Right ventricle myocardium superior (tissue), 1 donor: ENCODE measurements at regions not wholly inside any gene's neighbourhood (a gene's known extent, or its start where the extent isn't known, plus 50 kb on each side); places are given as distances from the start of the nearest gene placed in this dataset.
A peak's percentile ranks its signal among the peaks of the same experiment; 100 is the strongest.

Experiments
- ATAC-seq: fragments of 200-7000 bp; cut with Tn5 transposase; one replicate; pipeline ENCODE4 v1.9.1; 2020; ENCODE audit warnings: mild to moderate bottlenecking; ENCODE audit not compliant: poor library complexity
- DNase-seq: peaks from one replicate; pipeline ENCODE4 v3.0.0-alpha.2; 2020
- intact Hi-C: fragments of 100-400 bp; cut with DNase I; formaldehyde crosslinking; loops from one replicate; pipeline ENCODE4 v1.11.2; 2022
- donor health status: DM: no; HTN: yes; CAD: no; lungs with severe emphysema.

DNA sequence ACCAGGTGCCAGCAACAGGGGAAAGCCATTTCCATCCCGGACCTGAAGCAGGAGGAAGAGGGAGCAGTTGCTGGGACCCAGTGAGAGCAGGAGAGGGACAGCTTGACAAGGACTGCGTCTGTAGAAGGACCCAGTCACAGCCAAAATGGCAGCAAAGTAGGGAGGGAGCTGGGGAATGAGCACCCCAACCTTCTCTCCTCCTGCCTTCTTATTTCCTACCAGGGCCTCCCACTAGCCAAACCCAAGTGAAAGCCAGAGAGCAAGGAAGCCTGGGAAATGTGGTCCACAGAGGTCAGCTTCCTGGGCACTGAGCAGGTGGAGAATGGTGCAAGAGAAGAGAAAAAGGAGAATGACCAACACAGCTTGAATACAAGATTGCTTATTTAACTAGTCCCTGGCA lies 108.5 kb upstream of the MYL2 start:
- ATAC-seq, result no peak
- DNase-seq, result no peak
- intact Hi-C loops, result no loop called here

DNA sequence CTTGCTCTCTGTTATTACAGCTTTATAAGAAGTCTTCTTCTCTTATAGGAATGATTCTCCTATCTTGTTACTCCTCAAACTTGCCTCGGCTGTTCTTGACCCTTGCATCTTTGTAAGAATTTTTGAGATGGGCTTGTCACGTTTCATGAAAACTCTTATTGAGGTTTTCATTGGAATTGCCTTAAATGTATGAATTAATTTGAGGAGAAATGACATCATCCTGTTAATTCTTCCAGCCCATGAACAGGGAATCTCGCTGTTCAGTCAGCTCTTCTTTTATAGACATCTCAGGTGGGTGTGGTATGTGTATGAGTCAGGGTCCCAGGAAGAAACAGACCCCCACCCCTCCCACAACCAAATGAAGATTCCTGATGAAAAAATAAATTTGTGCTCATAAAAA lies 107.1 kb upstream of the MYL2 start:
- intact Hi-C loops, result no loop called here
- ATAC-seq (no peak), DNase-seq (no peak)

DNA sequence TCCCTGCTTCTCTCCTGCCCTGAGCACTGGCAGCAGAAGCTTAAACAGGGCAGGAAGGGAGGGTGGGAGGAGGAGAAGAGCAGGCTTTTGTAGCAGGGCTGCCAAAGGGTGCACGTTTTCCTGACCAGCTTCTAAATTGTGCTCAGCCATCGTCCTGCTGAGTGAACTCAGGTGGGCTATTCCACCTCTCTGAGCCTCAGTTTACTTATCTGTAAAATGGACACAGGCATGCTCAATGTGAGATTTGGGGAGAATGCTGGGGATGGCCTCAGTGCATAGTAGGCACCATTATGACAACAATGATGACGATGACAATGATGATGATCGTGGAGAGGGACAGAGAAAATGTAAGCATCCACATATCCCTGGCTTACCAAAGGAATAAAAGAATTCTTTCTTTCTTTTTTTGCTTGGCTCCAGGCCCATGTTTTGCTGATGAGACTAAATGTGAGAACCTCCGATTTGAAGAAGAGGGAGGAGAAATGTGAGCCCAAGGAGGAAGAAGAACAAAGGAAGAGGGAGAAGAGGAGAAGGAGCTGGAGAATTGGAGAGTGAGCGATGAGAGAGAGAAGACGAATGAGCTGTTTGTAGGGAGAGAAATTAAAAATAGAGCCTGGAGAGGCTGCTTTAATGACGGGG lies 105.5 kb upstream of the MYL2 start:
- ATAC-seq (no peak), DNase-seq (no peak)
- intact Hi-C loops, result no loop called here

DNA sequence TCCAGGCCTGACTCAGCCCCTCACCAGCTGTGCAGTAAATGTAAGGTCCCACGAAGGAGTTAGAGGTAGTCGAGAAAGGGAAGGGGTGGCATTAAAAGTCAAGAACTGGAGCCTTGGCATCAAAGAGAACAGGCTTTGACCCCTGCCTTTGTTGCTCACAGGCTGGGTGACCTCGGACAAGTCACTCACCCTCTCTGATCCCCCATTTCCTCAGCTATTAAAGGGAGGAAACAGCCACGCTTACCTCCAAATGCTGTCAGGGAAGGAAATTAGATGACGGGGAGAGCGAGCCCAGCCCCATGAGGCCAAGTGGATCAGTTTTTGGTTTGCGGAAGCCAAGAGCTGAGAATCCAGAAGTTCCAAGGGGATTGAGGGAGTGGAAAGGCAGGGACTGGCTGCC lies 104.9 kb upstream of the MYL2 start:
- intact Hi-C loops, result no loop called here
- DNase-seq (no peak), ATAC-seq (no peak)

DNA sequence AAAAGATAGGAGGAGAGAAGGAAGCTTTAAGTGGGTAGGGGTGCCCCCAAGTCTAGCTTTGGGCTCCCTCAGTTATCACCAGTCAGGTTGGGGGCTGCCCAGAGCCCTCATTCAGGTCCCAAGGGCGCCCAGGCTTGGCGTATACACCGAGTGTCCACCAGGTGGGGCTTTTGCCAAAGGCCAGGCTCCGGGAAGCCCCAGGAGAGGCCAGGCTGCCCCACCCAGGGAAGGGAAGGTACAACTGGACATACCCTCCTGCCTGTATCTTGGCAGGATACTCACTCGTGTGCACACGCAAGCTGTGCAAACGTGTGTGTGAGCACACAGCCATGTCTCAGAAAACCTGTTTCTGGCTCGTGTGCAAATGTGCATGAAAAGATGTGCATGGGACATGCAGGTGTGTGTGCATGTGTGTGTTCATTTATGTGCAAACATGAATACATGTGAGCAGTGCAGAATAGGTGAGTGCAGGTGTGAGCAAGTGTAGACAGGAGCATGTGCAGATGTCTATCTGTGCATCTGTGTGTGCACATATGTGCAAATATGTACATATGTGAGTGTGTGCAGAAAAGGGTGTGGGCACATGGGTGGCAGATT lies 103.9 kb upstream of the MYL2 start:
- DNase-seq (peak; percentile 62), ATAC-seq (peak; percentile 82)
- intact Hi-C loops, result loop anchor here (5.0 kb wide), 2 partner anchors 273 to 288 kb away; no protein-coding TSS in a partner anchor

DNA sequence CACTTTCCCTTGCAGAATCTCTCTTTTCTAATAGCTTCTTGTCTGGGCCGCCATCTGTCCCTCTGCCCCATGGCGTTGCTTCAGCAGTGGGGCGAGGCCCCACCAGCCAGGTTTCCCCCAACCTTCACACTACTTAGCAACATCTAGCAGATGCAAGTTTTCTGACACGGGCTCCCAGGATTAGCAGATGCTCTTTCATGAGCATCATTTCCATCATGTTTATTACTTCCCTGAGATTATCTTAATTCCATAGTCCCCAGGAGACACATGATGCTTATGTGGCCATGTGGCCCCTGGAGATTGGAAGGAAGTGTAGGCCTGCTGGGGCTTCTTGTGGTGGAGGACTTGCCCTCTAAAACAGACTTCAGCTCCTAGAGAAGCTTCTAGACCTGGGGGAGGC lies 102.0 kb upstream of the MYL2 start:
- ATAC-seq (no peak), DNase-seq (no peak)
- intact Hi-C loops, result loop anchor here (5.0 kb wide), 2 partner anchors 275 to 290 kb away; no protein-coding TSS in a partner anchor

DNA sequence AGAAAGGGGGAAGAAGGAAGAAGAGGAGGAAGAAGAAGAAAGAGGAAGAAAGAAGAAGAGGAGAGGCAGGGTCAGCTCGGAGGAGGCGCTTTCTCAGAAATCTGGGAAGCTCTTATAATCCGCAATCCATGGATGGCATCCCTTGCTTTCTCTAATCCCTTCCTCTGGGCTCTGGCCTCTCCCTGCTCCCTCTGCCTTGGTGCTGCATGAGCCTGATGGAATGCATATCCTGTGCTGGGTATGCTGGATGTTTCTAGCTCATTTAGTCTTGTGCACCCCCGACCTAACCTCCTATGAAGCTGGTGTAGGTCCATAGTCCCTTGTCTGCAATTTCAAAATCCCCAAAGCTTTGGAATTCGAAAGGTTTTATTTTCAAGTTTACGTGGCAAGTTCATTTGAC lies 94.2 kb upstream of the MYL2 start:
- no peak for DNase-seq
- intact Hi-C loops, result no loop called here
- no peak for ATAC-seq

DNA sequence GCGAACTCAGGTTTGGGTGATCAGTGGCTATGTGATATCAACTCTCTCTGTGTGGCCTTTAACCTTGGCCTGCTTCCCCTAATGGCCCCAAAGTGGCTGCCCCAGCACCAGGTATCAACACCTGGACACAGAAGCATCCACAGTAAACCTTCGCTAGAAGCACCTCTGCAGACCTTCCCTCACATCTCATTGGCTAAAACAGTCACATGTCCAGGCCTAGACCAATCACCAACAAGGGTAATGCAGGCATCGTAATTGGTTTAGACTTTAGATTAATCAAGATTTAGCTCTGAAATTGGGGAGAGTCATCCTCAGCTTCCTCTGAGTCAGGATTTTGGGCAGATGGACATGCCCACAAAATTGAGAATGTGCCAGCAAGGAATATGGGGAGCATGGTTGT lies 92.5 kb upstream of the MYL2 start:
- intact Hi-C loops, result no loop called here
- DNase-seq (no peak), ATAC-seq (no peak)

DNA sequence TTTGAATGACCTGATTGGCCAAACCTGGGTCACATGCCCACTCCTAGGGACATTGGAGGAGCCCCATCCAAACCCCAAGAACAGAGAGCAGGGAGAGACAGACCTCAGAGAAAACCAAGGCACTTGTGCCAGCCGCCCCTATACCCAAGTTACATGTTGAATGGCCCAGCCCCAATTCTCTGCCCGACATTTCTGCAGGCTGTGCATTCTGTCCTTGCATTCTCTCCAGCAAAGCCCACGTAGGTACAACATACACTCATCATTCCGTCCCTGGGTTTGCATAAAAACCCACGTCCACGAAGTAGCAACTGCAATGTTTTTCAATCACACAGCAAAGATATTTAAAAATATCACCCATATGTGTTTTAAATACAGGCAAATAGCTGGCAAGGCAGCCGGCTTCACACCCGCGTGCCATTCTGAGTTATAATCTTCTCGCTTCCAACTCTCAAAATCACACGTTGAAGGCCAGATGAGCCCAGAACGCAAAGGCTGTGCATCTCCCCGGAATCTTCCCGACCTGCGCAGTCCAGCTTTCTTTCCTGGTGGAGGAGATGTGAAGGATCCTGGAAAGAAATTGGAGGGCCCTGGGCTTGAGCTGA lies 91.7 kb upstream of the MYL2 start:
- no peak for DNase-seq
- intact Hi-C loops, result no loop called here

DNA sequence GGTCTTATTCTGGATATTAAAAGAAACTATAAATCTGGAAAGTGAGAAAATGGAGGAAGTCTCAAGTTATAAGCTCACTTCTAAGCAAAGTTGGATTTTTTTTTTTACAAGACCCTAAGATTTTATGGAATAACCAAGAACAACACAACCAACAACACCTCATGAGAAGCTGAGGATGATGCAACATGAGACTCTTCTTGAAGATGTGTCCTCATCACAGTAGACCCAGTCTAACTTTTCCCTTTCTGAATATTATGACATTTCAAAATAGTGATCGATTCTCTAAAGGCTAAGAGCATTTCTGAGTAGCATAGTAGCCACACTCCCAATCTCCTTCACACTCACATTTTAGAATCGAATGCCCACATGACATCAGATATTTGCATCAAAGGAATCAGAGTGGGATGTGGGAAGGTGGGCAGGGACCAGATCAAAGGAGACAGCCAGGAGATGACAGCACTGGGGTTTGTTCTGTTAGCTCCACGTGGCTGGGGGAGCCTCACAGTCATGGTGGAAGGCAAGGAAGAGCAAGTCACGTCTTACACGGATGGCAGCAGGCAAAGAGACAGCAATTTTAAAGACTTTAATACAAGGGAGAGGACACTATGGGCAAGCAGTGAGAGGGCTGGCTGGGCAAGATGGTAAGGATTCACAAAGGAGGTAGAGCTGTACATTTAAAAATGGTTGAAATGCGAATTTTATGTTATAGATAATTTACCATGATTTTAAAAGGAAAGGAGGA lies 90.7 kb upstream of the MYL2 start:
- ATAC-seq (no peak), DNase-seq (no peak)
- intact Hi-C loops, result no loop called here

More for the DNA sequence above, 91.7 kb upstream of the MYL2 start:
- no peak for ATAC-seq

DNA sequence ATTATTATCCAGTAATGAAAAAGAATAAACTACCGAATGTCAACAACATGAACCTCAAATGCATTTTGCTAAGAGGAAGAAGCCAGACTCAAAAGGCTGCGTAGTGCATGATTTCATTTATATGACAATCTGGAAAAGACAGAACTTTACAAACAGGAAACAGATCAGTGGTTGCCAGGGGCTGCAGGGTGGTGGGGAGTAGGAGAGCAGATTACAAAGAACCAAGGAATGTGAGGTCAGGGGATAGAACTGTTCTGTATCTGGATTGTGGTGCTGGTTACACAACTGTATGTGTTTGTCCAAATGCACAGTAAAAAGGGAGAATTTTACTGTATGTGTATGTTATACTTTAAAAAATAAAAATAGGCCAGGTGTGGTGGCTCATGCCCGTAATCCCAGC lies 89.7 kb upstream of the MYL2 start:
- intact Hi-C loops, result no loop called here
- DNase-seq (no peak), ATAC-seq (no peak)

DNA sequence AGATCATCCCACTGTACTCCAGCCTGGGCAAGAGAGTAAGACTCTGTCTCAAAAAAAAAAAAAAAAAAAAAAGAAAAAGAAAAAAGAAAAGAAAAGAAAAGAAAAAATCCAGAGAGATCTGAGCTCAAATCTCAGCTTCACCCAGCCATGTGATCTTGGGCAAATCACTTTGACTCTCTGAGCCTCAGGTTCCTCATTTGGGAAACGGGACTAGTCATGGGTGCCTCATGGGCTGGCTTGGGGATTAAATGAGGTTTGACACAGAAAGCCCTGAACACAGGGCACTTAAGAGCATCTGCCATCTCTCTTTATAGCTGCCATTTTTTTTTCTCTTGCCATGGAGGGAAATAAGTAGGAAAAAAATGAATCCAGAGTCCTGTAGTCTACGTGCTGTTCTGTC lies 86.2 kb upstream of the MYL2 start:
- ATAC-seq (no peak), DNase-seq (no peak)
- intact Hi-C loops, result no loop called here

DNA sequence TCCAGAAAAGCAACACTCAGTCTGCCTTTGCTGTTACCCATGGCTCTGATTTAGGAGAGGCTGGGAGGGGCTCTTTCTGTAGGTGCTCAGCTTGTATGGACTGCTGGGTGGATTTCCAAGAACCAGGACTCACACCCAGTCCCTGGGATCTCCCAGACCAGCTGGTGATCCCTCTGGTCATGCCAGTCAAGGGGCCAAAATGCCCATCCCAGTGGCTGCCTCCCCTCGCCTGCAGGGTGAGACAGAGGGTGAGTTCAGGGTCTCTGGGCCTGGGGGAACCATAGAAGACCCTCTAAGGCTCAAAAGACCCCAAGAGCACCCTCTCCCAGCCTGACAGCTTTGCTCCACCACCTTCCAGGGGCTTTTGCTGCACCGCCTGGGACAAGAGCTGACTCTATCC lies 78.6 kb upstream of the MYL2 start:
- ATAC-seq (no peak), DNase-seq (no peak)
- intact Hi-C loops, result no loop called here

DNA sequence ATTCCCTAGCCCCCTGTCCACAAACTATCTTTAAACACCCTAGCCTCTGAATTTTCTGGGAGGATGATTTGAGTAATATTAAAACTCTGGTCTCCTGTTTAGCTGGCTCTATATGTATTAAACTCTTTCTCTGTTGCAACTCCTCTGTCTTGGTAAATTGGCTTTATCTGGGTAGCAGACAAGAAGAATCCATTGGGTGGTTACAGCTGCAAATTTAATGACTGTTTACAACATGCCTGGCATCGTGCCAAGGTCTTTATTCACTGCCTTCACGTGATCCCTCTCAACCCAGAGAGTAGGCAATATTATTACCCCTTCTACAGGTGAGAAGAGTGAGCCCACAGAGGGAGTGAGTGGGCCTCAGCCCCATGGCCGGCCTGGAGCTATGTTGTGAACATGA lies 77.8 kb upstream of the MYL2 start:
- ATAC-seq, result no peak
- no peak for DNase-seq
- intact Hi-C loops, result no loop called here

DNA sequence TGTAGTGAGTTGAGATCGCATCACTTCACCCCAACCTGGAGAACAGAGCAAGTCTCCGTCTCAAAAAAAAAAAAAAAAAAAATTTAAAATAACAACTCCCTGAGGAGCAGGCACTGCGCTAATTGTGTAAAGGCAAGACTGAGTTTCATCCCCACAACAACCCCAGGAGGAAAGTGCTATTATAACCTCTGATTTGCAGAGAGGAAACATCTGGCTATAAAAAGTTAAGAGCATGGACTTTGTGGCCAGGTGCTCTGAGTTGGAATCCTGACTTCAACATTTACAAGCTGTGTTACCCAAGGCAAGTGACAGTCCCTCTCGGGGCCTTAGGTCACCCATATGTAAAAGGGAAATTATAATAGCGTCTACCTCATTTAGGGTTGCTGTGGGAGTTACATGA lies 76.0 kb upstream of the MYL2 start:
- intact Hi-C loops, result no loop called here
- no peak for ATAC-seq

DNA sequence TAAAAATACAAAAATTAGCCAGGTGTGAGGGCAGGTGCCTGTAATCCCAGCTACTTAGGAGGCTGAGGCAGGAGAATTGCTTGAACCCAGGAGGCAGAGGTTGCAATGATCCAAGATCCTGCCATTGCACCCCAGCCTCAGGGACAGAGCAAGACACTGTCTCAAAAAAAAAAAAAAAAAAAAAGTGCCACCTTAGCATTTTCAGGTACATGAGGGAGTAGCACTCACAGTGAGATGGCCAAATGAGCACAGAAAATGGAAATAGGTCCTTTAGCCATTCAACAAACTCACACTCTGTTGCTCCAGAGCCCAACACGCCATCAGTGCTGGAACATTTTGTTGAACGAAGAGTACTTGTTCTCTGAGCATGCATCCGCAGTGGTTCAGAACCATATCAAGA lies 75.2 kb upstream of the MYL2 start:
- DNase-seq (no peak), ATAC-seq (no peak)
- intact Hi-C loops, result no loop called here

More for the DNA sequence above, 76.0 kb upstream of the MYL2 start:
- DNase-seq, result no peak

DNA sequence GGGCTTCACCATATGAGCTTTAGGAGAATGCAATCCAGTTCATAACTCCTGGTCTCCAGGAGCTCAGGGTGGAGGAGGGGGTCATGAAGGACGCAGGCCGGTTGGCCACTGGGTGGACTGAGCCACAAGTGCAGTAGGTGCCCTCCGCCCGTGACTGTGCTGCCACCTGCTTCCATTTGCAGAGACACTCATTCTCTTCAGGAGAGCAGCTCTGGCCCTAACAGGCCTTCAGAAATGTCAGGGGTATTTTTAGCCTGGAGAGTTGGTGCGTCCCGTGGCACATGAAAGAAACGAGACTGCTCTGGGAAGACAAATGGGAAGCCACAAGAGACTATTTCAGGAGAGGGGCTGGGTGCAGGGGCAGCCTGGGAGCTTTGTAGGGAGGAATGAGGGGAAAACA lies 74.6 kb upstream of the MYL2 start:
- peak; percentile 94 for ATAC-seq
- peak; percentile 50 for DNase-seq
- intact Hi-C loops, result no loop called here

DNA sequence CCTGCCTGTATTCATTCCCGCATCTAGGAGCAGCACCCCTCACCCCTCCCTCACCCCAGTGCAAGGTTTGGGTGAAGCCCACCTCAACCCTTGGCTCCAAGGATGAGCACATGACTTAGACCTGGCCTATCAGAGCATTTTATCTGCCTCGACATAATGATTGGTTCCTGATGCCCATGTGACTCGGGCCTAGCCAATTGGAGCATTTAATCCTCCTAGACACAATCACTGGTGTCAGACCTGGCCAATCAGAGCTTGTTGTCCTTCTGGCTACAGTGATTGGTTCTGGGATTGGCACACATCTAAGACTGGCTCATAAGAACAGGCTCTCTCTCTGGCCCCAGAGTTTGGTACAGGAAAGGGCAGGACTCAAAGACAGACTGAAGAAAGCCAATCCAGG lies 73.1 kb upstream of the MYL2 start:
- DNase-seq (no peak), ATAC-seq (no peak)
- intact Hi-C loops, result no loop called here

DNA sequence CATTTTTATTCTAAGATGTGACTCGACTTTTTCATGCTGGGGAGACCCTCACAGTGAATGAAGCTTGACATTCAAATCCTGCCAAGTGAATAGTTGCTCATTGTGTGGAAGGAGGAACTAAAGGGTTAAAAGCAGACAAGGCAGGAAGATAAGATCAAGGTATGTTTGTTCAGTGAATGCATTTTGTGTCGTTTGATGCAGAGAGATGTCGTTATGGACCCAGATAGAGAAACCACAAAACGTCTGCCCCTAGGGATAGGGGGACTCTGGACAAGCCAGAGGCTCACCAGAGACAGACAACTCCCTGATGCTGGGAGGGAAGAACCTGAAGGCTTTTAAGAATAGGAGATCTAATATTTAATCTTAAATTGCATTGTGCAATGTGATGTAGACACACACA lies 72.5 kb upstream of the MYL2 start:
- ATAC-seq (no peak), DNase-seq (no peak)
- intact Hi-C loops, result no loop called here

DNA sequence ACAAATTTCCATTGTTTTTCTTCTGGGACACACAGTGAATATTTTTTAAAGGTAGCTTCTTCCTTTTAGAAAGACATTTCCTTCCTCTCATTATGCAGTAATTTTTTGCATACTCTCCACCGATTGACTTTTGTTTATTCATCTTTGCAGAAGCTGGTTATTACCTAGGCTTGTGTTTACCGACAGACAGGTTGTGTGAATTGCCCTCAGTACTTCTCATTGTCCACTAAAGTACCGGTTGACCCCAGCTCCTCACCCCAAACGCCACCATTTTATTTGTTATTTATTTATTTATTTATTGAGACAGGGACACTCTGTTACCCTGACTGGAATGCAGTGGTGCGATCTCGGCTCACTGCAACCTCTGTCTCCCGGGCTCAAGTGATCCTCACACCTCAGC lies 63.4 kb upstream of the MYL2 start:
- ATAC-seq, result no peak
- DNase-seq, result no peak
- intact Hi-C loops, result no loop called here
